Activated naive CD4-positive, alpha-beta T cell treated with anti-CD3 and anti-CD28 coated beads, Interleukin-2, amount 10 ng/mL, durations not matched to agents 7 days and 5 days (primary cell): ENCODE measurements at regions not wholly inside any gene's neighbourhood (a gene's known extent, or its start where the extent isn't known, plus 50 kb on each side); places are given as distances from the start of the nearest gene placed in this dataset.
"Not testable (repeated sequence)": the region's sequence is repeated elsewhere in the genome, so short reads cannot be mapped to it uniquely, and the experiment has no call there.

Source experiments
- CTCF ChIA-PET: fragments of 350-600 bp; sonication (Branson Sonifier 250); formaldehyde crosslinking; loops from one replicate; lab custom pipeline; 2021; ENCODE audit warnings: antibody characterized with exemption; lab: Charles Lee
- DNase-seq: peaks from one replicate; pipeline ENCODE4 v3.0.0-alpha.2; 2020
- H3K27ac Mint-ChIP-seq: one replicate; pipeline ENCODE4 v1.8.0; 2021; ENCODE audit warnings: mild to moderate bottlenecking, moderate library complexity, mixed read lengths
- H3K27me3 Mint-ChIP-seq: one replicate; pipeline ENCODE4 v1.8.0; 2021; ENCODE audit warnings: mild to moderate bottlenecking, mixed read lengths
- H3K36me3 Mint-ChIP-seq: one replicate; pipeline ENCODE4 v1.8.0; 2021; ENCODE audit warnings: mixed read lengths
- H3K4me1 Mint-ChIP-seq: one replicate; pipeline ENCODE4 v1.8.0; 2021; ENCODE audit warnings: mixed read lengths
- H3K4me3 Mint-ChIP-seq: one replicate; pipeline ENCODE4 v1.8.0; 2021; ENCODE audit warnings: mild to moderate bottlenecking, moderate library complexity, mixed read lengths
- H3K9me3 Mint-ChIP-seq: one replicate; pipeline ENCODE4 v1.8.0; 2021; ENCODE audit warnings: mixed read lengths

- DNase-seq = no peak
- CTCF ChIA-PET = no interaction called here
- Mint-ChIP-seq H3K9me3 (peaks cover 4% of the 10 kb centered on the region), H3K27me3 (no peaks in the 10 kb centered on the region), H3K4me1 (no peaks in the 10 kb centered on the region), H3K4me3 (no peak overlapping the region), H3K27ac (no peak overlapping the region), H3K36me3 (no peaks in the 10 kb centered on the region)
Observed at GRCh38 chr18:29855637-29856036, 1186.9 kb downstream of the DSC3 start.

DNA sequence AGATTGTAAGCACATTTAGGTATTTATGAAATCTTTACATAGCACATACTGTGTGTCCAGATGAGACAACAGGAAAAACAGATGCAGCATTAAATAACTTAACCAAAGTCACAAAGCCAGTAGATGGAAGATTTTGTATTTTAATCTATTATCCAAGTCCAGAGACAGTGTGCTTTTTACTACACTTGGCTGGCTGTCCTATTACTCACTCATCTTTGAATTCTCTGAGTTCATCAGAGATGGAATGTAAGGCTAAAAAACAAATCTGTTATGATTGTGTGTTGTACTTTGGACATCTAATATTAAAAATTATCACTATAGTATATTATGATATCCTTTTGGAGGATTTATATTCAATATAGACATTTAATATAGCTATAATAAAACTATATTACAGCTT lies 1189.4 kb downstream of the DSC3 start:
- Mint-ChIP-seq H3K9me3 (peaks cover 5% of the 10 kb centered on the region), H3K36me3 (no peaks in the 10 kb centered on the region), H3K4me3 (no peak overlapping the region), H3K27me3 (no peaks in the 10 kb centered on the region), H3K27ac (no peak overlapping the region), H3K4me1 (no peaks in the 10 kb centered on the region)
- no peak for DNase-seq
- CTCF ChIA-PET = no interaction called here

- CTCF ChIA-PET = no interaction called here
- Mint-ChIP-seq H3K36me3 (no peaks in the 10 kb centered on the region), H3K4me3 (no peak overlapping the region), H3K27me3 (no peaks in the 10 kb centered on the region), H3K4me1 (no peaks in the 10 kb centered on the region), H3K27ac (no peak overlapping the region), H3K9me3 (peaks cover 14% of the 10 kb centered on the region)
- no peak for DNase-seq
Observed at GRCh38 chr18:29849144-29849543, 1193.4 kb downstream of the DSC3 start.

DNA sequence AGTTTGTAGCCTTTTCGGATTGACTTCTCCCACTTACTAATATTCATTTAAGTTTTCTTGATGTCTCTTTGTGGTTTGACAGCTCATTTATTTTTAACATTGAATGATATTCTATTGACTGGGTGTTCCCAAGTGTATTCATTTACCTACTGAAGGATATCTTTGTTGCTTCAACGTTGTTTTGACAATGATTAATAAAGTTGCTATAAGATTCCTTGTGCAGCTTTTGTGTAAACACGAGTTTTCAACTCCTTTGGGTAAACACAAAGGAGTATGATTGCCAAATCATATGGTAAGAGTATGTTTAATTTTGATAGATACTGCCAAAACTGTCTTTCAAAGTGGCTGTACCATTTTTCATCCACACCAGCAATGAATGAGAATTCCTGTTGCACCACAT lies 1200.9 kb downstream of the DSC3 start:
- H3K4me1 Mint-ChIP-seq = no peaks in the 10 kb centered on the region
- H3K9me3 Mint-ChIP-seq = peaks cover 16% of the 10 kb centered on the region
- no peak overlapping the region for H3K27ac Mint-ChIP-seq
- DNase-seq = no peak
- no peaks in the 10 kb centered on the region for H3K27me3 Mint-ChIP-seq
- CTCF ChIA-PET = no interaction called here
- H3K4me3 Mint-ChIP-seq = no peak overlapping the region
- no peaks in the 10 kb centered on the region for H3K36me3 Mint-ChIP-seq

- CTCF ChIA-PET = no interaction called here
- Mint-ChIP-seq H3K27me3 (no peaks in the 10 kb centered on the region), H3K27ac (no peak overlapping the region), H3K9me3 (peaks cover 12% of the 10 kb centered on the region), H3K4me1 (no peaks in the 10 kb centered on the region), H3K36me3 (no peaks in the 10 kb centered on the region), H3K4me3 (no peak overlapping the region)
- no peak for DNase-seq
Observed at GRCh38 chr18:29840089-29840488, 1202.5 kb downstream of the DSC3 start.

- DNase-seq, CTCF ChIA-PET, H3K27me3 Mint-ChIP-seq, H3K27ac Mint-ChIP-seq, H3K4me3 Mint-ChIP-seq, H3K36me3 Mint-ChIP-seq, H3K4me1 Mint-ChIP-seq: not testable (repeated sequence)
- peaks cover 10% of the 10 kb centered on the region for H3K9me3 Mint-ChIP-seq
Observed at GRCh38 chr18:29838961-29839360, 1203.6 kb downstream of the DSC3 start.

DNA sequence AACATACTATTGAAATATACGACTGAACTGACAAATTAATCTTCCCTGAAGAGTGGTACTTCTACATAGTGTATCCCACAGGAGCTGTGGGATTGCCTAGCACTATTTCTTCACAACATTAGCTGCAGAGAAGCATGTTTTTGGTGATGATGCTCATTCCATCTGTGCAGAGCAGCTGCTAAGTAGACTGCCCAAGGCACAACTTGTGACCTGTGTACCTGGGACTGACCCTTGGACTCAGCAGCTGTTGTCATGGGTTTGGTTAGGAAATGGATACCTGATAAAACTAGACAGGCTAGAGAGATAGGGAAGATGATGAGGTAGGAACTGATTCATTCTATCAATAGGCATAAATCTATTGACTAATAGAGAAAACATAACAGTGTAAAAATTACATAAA lies 1204.0 kb downstream of the DSC3 start:
- CTCF ChIA-PET = no interaction called here
- H3K9me3 Mint-ChIP-seq = peaks cover 10% of the 10 kb centered on the region
- H3K27ac Mint-ChIP-seq = no peak overlapping the region
- DNase-seq = no peak
- H3K4me1 Mint-ChIP-seq = no peaks in the 10 kb centered on the region
- no peak overlapping the region for H3K4me3 Mint-ChIP-seq
- H3K27me3 Mint-ChIP-seq = no peaks in the 10 kb centered on the region
- no peaks in the 10 kb centered on the region for H3K36me3 Mint-ChIP-seq

GRCh38 chr18:29823671-29824070 lies 1218.9 kb downstream of the DSC3 start:
- H3K4me1 Mint-ChIP-seq = no peaks in the 10 kb centered on the region
- CTCF ChIA-PET = interaction anchor here (0.5 kb wide), 1 partner anchor 11 kb away, joined by 3 read pairs; no protein-coding TSS in a partner anchor
- H3K27ac Mint-ChIP-seq = no peak overlapping the region
- H3K27me3 Mint-ChIP-seq = no peaks in the 10 kb centered on the region
- no peaks in the 10 kb centered on the region for H3K36me3 Mint-ChIP-seq
- H3K4me3 Mint-ChIP-seq = no peak overlapping the region
- H3K9me3 Mint-ChIP-seq = peaks cover 1% of the 10 kb centered on the region
- DNase-seq = no peak

DNA sequence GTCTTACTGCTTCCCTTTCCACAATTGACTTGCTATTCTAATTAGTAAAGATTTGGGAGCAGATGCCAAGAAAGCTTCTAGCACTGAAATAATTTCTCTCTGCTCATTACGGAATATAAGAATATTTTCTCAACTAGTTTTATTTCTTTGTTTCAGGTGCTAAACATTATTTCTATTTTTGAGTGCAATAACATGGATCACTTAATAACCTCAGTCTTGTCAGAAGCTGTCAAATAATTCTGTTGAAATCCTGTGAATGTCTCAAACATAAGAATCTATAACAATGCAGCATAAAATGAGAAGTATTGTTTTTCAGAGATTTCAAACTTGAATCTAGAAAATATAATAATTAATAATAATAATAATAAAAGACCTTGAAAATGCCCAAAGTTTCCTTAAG lies 1221.0 kb downstream of the DSC3 start:
- DNase-seq = no peak
- H3K27me3 Mint-ChIP-seq = no peaks in the 10 kb centered on the region
- H3K9me3 Mint-ChIP-seq = peaks cover 11% of the 10 kb centered on the region
- H3K4me1 Mint-ChIP-seq = no peaks in the 10 kb centered on the region
- no peaks in the 10 kb centered on the region for H3K36me3 Mint-ChIP-seq
- H3K27ac Mint-ChIP-seq = no peak overlapping the region
- CTCF ChIA-PET = no interaction called here
- no peak overlapping the region for H3K4me3 Mint-ChIP-seq

DNA sequence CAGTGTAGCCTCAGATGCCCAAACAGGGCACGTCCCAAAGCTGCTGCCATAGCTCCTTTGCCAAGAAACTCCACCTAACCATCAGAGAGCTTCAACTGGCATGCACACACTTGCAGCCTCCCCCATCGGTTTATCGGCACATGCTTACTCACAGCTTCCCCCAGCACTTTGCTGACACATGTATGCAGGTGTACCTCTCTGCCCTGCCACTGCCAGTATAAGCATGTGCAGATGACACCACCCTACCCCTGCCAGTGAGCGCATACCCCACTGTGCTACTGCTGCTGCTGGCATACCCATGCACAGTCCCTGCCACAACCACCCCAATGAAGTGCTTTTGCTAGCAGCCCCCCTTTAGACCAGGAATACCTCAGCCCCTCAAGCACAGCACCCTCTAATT lies 1231.0 kb downstream of the DSC3 start:
- CTCF ChIA-PET = no interaction called here

DNA sequence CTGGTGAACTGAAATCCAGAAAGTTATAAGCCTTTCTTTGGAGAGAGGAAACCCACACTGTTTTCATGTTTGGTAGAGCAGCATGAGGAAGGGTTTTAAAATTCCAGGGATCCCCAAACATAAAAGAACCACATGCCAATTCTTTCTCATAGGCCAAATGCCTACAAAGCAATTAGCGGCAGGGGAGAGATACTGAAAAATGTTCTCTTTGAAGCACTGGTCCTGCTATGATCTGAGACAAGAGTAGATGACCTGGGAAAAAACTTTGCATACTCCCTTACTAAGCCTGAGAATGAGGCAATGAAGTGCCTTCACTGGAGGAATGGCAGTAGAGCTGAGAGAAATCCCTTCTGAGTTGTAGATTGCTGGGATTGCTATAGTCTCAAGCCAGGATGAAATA lies 1261.7 kb downstream of the DSC3 start:
- Mint-ChIP-seq H3K27ac (no peak overlapping the region), H3K4me1 (no peaks in the 10 kb centered on the region), H3K36me3 (no peaks in the 10 kb centered on the region), H3K4me3 (no peak overlapping the region), H3K9me3 (no peaks in the 10 kb centered on the region), H3K27me3 (no peaks in the 10 kb centered on the region)
- DNase-seq = no peak
- CTCF ChIA-PET = no interaction called here

More for the DNA sequence above, 1231.0 kb downstream of the DSC3 start:
- Mint-ChIP-seq H3K27ac (no peak overlapping the region), H3K27me3 (no peaks in the 10 kb centered on the region), H3K9me3 (peaks cover 30% of the 10 kb centered on the region), H3K4me3 (no peak overlapping the region), H3K36me3 (no peaks in the 10 kb centered on the region), H3K4me1 (no peaks in the 10 kb centered on the region)
- no peak for DNase-seq

DNA sequence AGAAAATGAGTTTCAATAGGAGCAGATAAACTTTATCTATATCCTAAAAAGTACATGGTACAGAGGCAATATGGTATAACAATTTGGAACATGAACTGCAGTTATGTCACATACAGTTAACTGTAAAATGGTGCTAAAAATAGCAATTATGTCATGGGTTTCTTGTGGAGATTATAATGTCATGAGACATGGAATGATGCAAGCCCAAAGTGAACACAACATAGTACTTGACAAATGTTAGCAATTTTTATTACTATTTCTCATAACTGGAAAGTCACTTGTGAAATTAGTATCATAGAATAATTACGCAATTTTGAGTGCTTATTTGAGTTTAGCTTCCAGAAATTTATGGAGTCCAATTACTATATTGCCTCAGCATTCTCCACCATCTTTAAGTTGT lies 1263.4 kb downstream of the DSC3 start:
- no peak overlapping the region for H3K27ac Mint-ChIP-seq
- no peaks in the 10 kb centered on the region for H3K4me1 Mint-ChIP-seq
- H3K27me3 Mint-ChIP-seq = no peaks in the 10 kb centered on the region
- no peak for DNase-seq
- H3K4me3 Mint-ChIP-seq = no peak overlapping the region
- CTCF ChIA-PET = no interaction called here
- no peaks in the 10 kb centered on the region for H3K36me3 Mint-ChIP-seq
- peaks cover 2% of the 10 kb centered on the region for H3K9me3 Mint-ChIP-seq

DNA sequence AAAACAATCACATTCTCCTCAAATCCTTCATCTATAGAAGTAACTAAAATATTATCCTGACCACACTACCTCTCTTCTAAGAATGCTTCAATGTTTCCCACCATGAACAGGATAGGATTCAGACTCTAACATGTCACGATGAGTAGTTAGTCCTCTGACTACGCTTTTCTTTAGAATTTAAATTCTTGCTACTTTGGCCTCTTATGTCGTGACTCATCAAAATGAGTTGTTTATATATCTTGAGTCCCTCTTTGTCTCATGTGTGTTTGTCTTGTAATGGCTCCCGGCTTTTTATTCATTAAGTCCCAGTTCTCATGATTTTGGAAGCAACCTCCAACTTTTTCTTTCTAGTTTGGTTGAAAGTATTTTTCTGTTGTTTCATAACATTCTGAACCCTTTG lies 1289.2 kb downstream of the DSC3 start:
- DNase-seq = no peak

GRCh38 chr18:29749704-29750103 lies 1292.8 kb downstream of the DSC3 start:
- no peaks in the 10 kb centered on the region for H3K27me3 Mint-ChIP-seq
- H3K4me3 Mint-ChIP-seq = no peak overlapping the region
- no peak for DNase-seq
- no peak overlapping the region for H3K27ac Mint-ChIP-seq
- no peaks in the 10 kb centered on the region for H3K36me3 Mint-ChIP-seq
- CTCF ChIA-PET = no interaction called here
- peaks cover 17% of the 10 kb centered on the region for H3K9me3 Mint-ChIP-seq
- H3K4me1 Mint-ChIP-seq = no peaks in the 10 kb centered on the region

More for the DNA sequence above, 1289.2 kb downstream of the DSC3 start:
- no peak overlapping the region for H3K27ac Mint-ChIP-seq
- H3K4me3 Mint-ChIP-seq = no peak overlapping the region
- H3K27me3 Mint-ChIP-seq = no peaks in the 10 kb centered on the region
- H3K4me1 Mint-ChIP-seq = no peaks in the 10 kb centered on the region
- no peaks in the 10 kb centered on the region for H3K36me3 Mint-ChIP-seq
- peaks cover 15% of the 10 kb centered on the region for H3K9me3 Mint-ChIP-seq
- CTCF ChIA-PET = no interaction called here

- no peaks in the 10 kb centered on the region for H3K36me3 Mint-ChIP-seq
- H3K9me3 Mint-ChIP-seq = peaks cover 18% of the 10 kb centered on the region
- no peak overlapping the region for H3K27ac Mint-ChIP-seq
- no peak for DNase-seq
- no peak overlapping the region for H3K4me3 Mint-ChIP-seq
- no peaks in the 10 kb centered on the region for H3K27me3 Mint-ChIP-seq
- CTCF ChIA-PET = no interaction called here
- no peaks in the 10 kb centered on the region for H3K4me1 Mint-ChIP-seq
Observed at GRCh38 chr18:29741461-29741860, 1301.1 kb downstream of the DSC3 start.

- Mint-ChIP-seq H3K27ac (no peak overlapping the region), H3K27me3 (no peaks in the 10 kb centered on the region), H3K36me3 (no peaks in the 10 kb centered on the region), H3K4me1 (no peaks in the 10 kb centered on the region), H3K4me3 (no peak overlapping the region), H3K9me3 (peaks cover 29% of the 10 kb centered on the region)
- CTCF ChIA-PET = no interaction called here
- no peak for DNase-seq
Observed at GRCh38 chr18:29737620-29738019, 1304.9 kb downstream of the DSC3 start.
